BLaER1 treated with 17β-estradiol and CSF1 and Interleukin-3, amounts not matched to agents 10 nM and 100 nM (cell line): ENCODE measurements at regions not wholly inside any gene's neighbourhood (a gene's known extent, or its start where the extent isn't known, plus 50 kb on each side); places are given as distances from the start of the nearest gene placed in this dataset.

Source experiments
- H3K27ac ChIP-seq, 11 experiments: shearing (Covaris generic); formaldehyde crosslinking; 2 replicates each; pipeline ENCODE4 v1.8.1; 2022
- H3K27me3 ChIP-seq, 11 experiments: shearing (Covaris generic); formaldehyde crosslinking; 2 replicates each; pipeline ENCODE4 v1.8.1; 2022
- H3K36me3 ChIP-seq, 11 experiments: shearing (Covaris generic); formaldehyde crosslinking; 2 replicates each; pipeline ENCODE4 v1.8.1; 2022
- H3K4me1 ChIP-seq, 10 experiments: shearing (Covaris generic); formaldehyde crosslinking; 2 replicates each; pipeline ENCODE4 v1.8.1; 2022
- H3K4me2 ChIP-seq, 11 experiments: shearing (Covaris generic); formaldehyde crosslinking; 2 replicates each; pipeline ENCODE4 v1.8.1; 2022
- H3K4me3 ChIP-seq, 10 experiments: shearing (Covaris generic); formaldehyde crosslinking; 2 replicates each; pipeline ENCODE4 v1.8.1; 2022
- H3K9ac ChIP-seq, 11 experiments: shearing (Covaris generic); formaldehyde crosslinking; 2 replicates each; pipeline ENCODE4 v1.8.1; 2022
- H3K9me3 ChIP-seq, 11 experiments: shearing (Covaris generic); formaldehyde crosslinking; replicated peaks in 1 of 11; 2 replicates each; pipeline ENCODE4 v1.8.1; 2022
- H4K20me1 ChIP-seq, 11 experiments: shearing (Covaris generic); formaldehyde crosslinking; 2 replicates each; pipeline ENCODE4 v1.8.1; 2022
- Cebpa-rat ChIP-seq, 11 experiments: shearing (Covaris generic); IDR thresholded peaks; 2 replicates each; pipeline ENCODE4 v1.8.1; 2022

DNA sequence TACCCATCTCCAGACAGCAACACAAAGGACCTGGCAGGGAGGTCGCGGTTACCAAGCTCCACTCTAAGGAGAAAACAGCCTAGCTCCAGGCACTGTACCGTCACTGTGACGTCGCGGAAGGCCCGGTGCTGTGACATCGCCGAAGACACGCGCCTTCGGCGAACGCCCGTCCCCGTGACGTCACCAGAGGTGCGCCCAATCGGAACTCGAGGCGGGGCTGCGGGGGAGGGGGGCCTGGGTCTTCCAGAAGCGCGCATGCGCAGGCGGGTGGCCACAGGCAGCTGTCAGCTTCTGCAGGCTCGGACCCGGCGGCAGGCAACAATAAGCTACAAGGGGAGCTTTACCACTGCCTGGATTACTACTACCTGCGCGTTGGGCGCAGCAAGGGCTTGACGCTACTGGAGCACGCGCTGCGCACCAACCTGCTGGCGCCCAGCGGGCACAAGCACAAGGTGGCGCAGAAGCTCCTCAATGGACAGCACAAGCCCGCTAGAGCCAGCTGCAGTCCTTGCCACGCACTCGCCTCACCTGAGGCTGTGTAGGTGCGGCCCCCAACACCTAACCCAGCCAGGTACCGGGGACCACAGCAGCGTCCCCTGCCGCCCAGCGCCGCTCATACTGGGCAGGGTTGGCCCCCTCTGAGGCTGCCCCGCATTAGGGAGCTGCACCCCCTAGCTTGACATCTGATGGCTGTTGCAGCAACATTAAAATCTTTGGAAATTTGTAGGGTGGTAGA lies 208.4 kb downstream of the TPST1 start:
- Histone ChIP-seq H3K27ac (no peak overlapping the region), H3K9ac (no peak overlapping the region)

DNA sequence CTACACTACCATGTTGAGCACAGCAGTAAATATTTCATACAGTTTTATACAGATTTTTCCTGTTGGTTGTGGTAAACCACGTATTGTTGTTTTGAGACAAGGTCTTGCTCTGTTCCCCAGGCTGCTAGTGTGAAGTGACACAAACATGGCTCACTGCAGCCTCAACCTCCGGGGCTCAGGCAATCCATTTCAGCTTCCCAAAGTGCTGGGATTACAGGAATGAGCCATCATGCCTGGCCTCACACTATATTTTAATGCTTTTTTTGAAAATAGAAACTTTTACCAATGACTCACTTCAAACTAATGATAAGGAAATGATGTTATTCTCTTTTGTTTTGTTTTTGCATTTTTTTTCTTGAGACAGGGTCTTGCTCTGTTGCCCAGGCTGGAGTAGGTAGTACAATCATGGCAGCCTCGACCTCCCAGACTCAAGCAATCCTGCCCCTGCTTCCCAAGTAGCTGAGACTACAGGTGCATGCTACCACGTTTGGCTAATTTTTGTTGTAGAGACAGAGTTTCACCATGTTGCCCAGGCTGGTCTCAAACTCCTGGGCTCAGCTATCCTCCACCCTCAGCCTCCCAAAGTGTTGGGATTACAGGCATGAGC lies 210.6 kb downstream of the TPST1 start:
- Histone ChIP-seq H3K9ac (no peak overlapping the region), H3K4me3 (no peak overlapping the region), H3K9me3 (peaks cover 0 to 12% (median 9%) of the 10 kb centered on the region in 11 experiments; a peak in 16 of 22 replicates), H3K4me1 (peaks cover 12 to 41% (median 23%) of the 10 kb centered on the region in 10 experiments), H3K27ac (peak overlapping the region in 4 of 11 experiments; percentile 5 to 26 (median 16); a peak in 4 of 22 replicates), H3K36me3 (peaks cover 0 to 8% (median 0%) of the 10 kb centered on the region in 11 experiments; a peak in 3 of 22 replicates), H3K4me2 (peak overlapping the region; percentile 2 to 60 (median 42); a peak in 17 of 22 replicates), H3K27me3 (no peaks in the 10 kb centered on the region), H4K20me1 (no peaks in the 10 kb centered on the region)
- TF ChIP-seq Cebpa-rat (IDR thresholded peaks at IDR 0.05) = no peak

More for the DNA sequence above, 208.4 kb downstream of the TPST1 start:
- peaks cover 0 to 8% (median 0%) of the 10 kb centered on the region in 11 experiments; a peak in 4 of 22 replicates for H3K36me3 ChIP-seq
- H4K20me1 ChIP-seq = no peaks in the 10 kb centered on the region
- TF ChIP-seq Cebpa-rat (IDR thresholded peaks at IDR 0.05) = no peak
- H3K27me3 ChIP-seq = no peaks in the 10 kb centered on the region
- peaks cover 12 to 36% (median 21%) of the 10 kb centered on the region in 10 experiments for H3K4me1 ChIP-seq
- no peak overlapping the region for H3K4me3 ChIP-seq
- peaks cover 0 to 12% (median 9%) of the 10 kb centered on the region in 11 experiments; a peak in 16 of 22 replicates for H3K9me3 ChIP-seq
- peak overlapping the region in 1 of 11 experiments; percentile 60; a peak in 1 of 22 replicates for H3K4me2 ChIP-seq

DNA sequence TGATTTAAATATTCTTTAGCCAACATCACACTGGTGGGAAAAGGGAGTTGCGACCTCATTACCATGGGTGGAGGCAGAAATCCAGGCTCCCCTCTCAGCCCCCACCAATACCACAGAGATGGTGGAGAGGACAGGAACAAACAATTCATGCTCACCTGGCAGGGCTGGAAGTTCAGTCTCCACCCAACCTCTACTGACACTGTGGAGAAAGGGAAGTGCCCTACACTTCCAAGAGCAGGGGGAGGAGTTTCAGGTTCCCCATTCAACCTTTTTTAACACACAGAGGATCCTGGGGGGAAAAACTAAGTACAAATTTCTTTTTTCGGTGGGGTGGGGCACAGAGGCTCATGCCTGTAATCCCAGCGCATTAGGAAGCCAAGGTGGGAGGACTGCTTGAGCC lies 210.1 kb upstream of the KCTD7 start:
- Histone ChIP-seq H3K27ac (no peak overlapping the region), H3K9me3 (peaks cover 0 to 6% (median 4%) of the 10 kb centered on the region in 11 experiments; a peak in 16 of 22 replicates), H3K4me2 (peak overlapping the region in 5 of 11 experiments; percentile 36 to 67 (median 59); a peak in 10 of 22 replicates), H3K27me3 (no peaks in the 10 kb centered on the region), H3K9ac (no peak overlapping the region), H3K4me3 (no peak overlapping the region), H3K4me1 (peaks cover 12 to 40% (median 23%) of the 10 kb centered on the region in 10 experiments), H4K20me1 (no peaks in the 10 kb centered on the region), H3K36me3 (peaks cover 0 to 5% (median 0%) of the 10 kb centered on the region in 11 experiments; a peak in 3 of 22 replicates)
- no peak for TF ChIP-seq Cebpa-rat (IDR thresholded peaks at IDR 0.05)

DNA sequence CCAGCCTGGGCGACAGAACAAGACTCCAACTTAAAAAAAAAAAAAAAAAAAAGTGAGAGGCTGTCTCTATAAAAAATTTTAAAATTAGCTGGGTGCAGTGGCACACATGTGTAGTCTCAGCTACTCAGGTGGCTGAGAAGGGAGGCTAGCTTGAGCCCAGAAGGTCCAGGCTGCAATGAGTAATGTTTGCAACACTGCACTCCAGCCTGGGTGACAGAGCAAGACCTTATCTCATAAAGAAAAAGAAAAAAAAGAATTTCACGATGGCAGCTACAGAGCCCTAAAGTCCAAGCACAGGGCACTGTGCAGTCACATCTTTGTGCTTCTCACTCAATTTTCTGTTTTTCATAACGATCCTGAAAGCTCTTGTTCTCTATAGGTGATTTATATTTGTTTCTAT lies 209.5 kb upstream of the KCTD7 start:
- Histone ChIP-seq H4K20me1 (no peaks in the 10 kb centered on the region), H3K4me3 (no peak overlapping the region), H3K9ac (no peak overlapping the region), H3K4me1 (peaks cover 12 to 33% (median 22%) of the 10 kb centered on the region in 10 experiments), H3K9me3 (no peaks in the 10 kb centered on the region; a peak in 1 of 22 replicates), H3K27me3 (no peaks in the 10 kb centered on the region), H3K4me2 (no peak overlapping the region), H3K27ac (no peak overlapping the region), H3K36me3 (peaks cover 0 to 5% (median 0%) of the 10 kb centered on the region in 11 experiments; a peak in 1 of 22 replicates)
- TF ChIP-seq Cebpa-rat (IDR thresholded peaks at IDR 0.05) = no peak

DNA sequence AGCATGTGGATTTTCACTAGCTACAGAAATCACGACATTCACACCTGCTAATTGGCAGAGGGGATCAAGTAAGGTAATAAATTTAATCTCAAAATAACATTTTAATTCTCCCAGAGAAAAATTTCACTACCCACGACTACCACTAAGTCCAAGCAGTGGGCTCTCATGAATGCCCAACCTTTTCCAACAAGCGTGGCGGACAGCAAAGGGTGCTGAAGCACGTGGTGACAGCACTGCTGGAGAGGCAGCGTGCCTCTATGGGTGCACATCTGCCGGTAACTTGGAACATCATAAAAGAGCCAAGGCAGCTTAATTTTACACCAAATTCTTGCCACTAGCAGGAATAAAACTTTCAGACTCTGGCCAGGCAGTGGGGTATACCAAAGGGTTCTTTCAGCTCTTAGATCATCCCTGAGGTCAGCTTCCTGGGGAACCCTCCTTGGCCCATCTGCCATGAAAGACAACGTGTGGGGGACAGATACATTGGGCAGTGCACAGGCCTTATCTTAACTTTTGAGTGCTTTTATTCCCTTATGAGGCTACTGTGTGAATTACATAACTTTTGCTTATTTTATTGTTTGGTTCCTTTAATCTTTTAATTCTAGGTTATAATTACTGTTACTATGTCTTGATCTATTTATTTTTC lies 206.7 kb upstream of the KCTD7 start:
- Histone ChIP-seq H3K9me3 (no peaks in the 10 kb centered on the region), H3K4me1 (peaks cover 0 to 9% (median 7%) of the 10 kb centered on the region in 10 experiments; a peak in 11 of 20 replicates), H3K27ac (no peak overlapping the region), H3K9ac (no peak overlapping the region), H4K20me1 (no peaks in the 10 kb centered on the region), H3K36me3 (peaks cover 0 to 10% (median 0%) of the 10 kb centered on the region in 11 experiments; a peak in 3 of 22 replicates), H3K4me3 (no peak overlapping the region), H3K4me2 (no peak overlapping the region), H3K27me3 (no peaks in the 10 kb centered on the region)
- TF ChIP-seq Cebpa-rat (IDR thresholded peaks at IDR 0.05) = no peak

DNA sequence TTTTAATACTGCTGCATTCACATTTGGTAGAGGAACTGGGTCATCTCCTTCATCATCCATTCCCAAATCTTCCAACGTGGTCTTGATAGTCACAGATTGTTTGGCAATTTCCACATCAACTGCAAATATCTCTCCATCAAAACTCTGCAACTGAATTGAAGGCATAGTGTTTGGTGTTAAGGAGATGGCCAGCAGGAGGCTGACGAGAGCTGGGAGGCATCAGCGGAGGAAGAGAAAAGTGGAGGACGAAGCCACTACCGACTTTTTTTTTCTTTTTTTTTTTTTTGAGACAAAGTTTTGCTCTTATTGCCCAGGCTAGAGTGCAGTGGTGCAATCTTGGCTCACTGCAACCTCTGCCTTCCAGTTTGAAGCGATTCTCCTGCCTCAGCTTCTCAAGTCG lies 205.0 kb upstream of the KCTD7 start:
- TF ChIP-seq Cebpa-rat (IDR thresholded peaks at IDR 0.05) = no peak
- no peak overlapping the region for H3K4me3 ChIP-seq
- H3K9me3 ChIP-seq = no peaks in the 10 kb centered on the region
- H3K4me2 ChIP-seq = no peak overlapping the region
- no peak overlapping the region for H3K27ac ChIP-seq
- H4K20me1 ChIP-seq = no peaks in the 10 kb centered on the region
- peaks cover 0 to 4% (median 2%) of the 10 kb centered on the region in 10 experiments; a peak in 11 of 20 replicates for H3K4me1 ChIP-seq
- no peaks in the 10 kb centered on the region for H3K27me3 ChIP-seq
- H3K36me3 ChIP-seq = peaks cover 0 to 10% (median 0%) of the 10 kb centered on the region in 11 experiments; a peak in 3 of 22 replicates
- H3K9ac ChIP-seq = no peak overlapping the region

DNA sequence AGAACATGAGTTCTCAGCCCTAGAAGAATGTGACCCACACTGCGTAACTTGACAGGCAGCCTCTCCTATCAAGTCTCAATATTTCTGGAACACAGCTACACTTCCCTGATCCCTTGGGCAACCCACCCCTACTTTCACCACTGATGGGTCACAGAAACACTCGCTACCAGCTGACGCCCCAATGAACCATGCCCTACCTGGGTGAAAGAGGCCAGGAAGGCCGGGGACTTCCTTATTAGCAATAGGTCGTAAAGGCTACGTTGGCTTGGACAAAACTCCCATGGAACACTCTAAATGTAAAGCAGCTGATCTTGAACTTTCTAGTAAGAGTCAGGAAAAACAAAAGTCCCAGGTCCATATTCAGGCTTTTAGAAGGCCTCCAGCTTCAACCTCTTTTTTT lies 202.3 kb upstream of the KCTD7 start:
- Histone ChIP-seq H3K4me1 (peaks cover 0 to 9% (median 6%) of the 10 kb centered on the region in 10 experiments; a peak in 11 of 20 replicates), H3K4me3 (no peak overlapping the region), H3K9me3 (no peaks in the 10 kb centered on the region), H3K4me2 (no peak overlapping the region), H4K20me1 (no peaks in the 10 kb centered on the region), H3K9ac (no peak overlapping the region), H3K36me3 (peaks cover 0 to 10% (median 0%) of the 10 kb centered on the region in 11 experiments; a peak in 3 of 22 replicates), H3K27me3 (no peaks in the 10 kb centered on the region), H3K27ac (no peak overlapping the region)
- no peak for TF ChIP-seq Cebpa-rat (IDR thresholded peaks at IDR 0.05)

DNA sequence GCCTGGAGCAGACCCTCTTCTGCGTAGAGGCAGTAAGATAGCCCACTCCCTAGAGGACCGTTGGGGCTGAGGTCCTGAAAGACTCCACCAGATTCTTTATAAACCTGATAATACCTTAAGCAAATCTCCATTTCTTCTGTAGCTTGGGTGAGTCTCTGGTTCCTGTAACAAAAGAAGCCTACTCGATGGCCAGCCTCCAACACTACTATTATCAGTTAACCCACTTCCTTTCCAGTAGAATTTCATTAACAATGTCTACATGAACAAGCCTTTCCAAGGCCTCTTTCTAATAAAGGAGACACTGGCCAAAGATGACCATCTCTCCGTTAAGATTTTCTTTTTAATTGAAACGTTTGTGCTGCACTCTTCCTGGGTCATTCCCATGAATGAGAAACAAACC lies 201.7 kb upstream of the KCTD7 start:
- Histone ChIP-seq H3K9me3 (no peaks in the 10 kb centered on the region), H3K27ac (no peak overlapping the region), H3K4me3 (no peak overlapping the region), H3K4me1 (peaks cover 0 to 9% (median 6%) of the 10 kb centered on the region in 10 experiments; a peak in 11 of 20 replicates), H3K27me3 (no peaks in the 10 kb centered on the region), H3K4me2 (no peak overlapping the region), H4K20me1 (no peaks in the 10 kb centered on the region), H3K36me3 (peaks cover 0 to 10% (median 0%) of the 10 kb centered on the region in 11 experiments; a peak in 3 of 22 replicates), H3K9ac (no peak overlapping the region)
- TF ChIP-seq Cebpa-rat (IDR thresholded peaks at IDR 0.05) = no peak

DNA sequence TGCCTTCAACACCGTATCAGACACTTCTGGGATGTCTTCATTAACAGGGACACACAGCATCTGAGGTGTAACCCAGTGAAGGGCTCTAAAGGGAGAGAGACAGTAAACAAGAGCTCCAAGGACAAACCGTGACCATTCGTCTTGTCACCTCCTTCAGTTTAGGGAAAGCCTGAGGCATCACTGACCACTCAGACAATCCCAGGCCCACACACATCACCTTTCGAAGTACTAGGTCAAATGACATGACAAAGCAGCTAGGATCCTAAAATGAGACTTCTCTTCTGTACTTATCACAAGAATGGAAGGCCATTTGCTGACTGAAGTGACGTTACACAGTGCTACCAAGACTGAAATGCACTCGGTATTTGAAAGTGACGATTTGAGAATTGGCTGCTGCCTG lies 200.7 kb upstream of the KCTD7 start:
- Histone ChIP-seq H3K27ac (no peak overlapping the region), H3K4me1 (peaks cover 0 to 9% (median 6%) of the 10 kb centered on the region in 10 experiments; a peak in 11 of 20 replicates), H3K9ac (no peak overlapping the region), H4K20me1 (no peaks in the 10 kb centered on the region), H3K4me3 (no peak overlapping the region), H3K27me3 (no peaks in the 10 kb centered on the region), H3K4me2 (no peak overlapping the region), H3K36me3 (peaks cover 0 to 10% (median 0%) of the 10 kb centered on the region in 11 experiments; a peak in 3 of 22 replicates), H3K9me3 (no peaks in the 10 kb centered on the region)
- no peak for TF ChIP-seq Cebpa-rat (IDR thresholded peaks at IDR 0.05)
